Stimulated activated CD4-positive, alpha-beta T cell treated with anti-CD3 and anti-CD28 coated beads, Interleukin-1b, Interleukin-23, amount 100 ng/mL, for 4 hours (primary cell): ENCODE measurements at regions not wholly inside any gene's neighbourhood (a gene's known extent, or its start where the extent isn't known, plus 50 kb on each side); places are given as distances from the start of the nearest gene placed in this dataset.
"Not testable (repeated sequence)": the region's sequence is repeated elsewhere in the genome, so short reads cannot be mapped to it uniquely, and the experiment has no call there.

Experiments
- DNase-seq, 2 donors: peaks; one replicate each; pipeline ENCODE4 v3.0.0-alpha.2; 2020; ENCODE audit warnings: low read depth in 2 of 2

GRCh38 chr11:15300341-15300740 is 185.6 kb downstream of the INSC start:
- DNase-seq: no peak

GRCh38 chr11:15307619-15308024 is 192.9 kb downstream of the INSC start:
- no peak for DNase-seq

GRCh38 chr11:15308840-15309239 is 194.1 kb downstream of the INSC start:
- DNase-seq: no peak

- no peak for DNase-seq
Measured at GRCh38 chr11:15309296-15309695, 194.6 kb downstream of the INSC start.

GRCh38 chr11:15313862-15314261 is 199.1 kb downstream of the INSC start:
- DNase-seq: no peak

GRCh38 chr11:15318814-15319213 is 204.1 kb downstream of the INSC start:
- DNase-seq: no peak

- DNase-seq: no peak
Measured at GRCh38 chr11:15326520-15326919, 211.8 kb downstream of the INSC start.

- no peak for DNase-seq
Measured at GRCh38 chr11:15327786-15328231, 213.1 kb downstream of the INSC start.

- no peak for DNase-seq
Measured at GRCh38 chr11:15333407-15333806, 218.7 kb downstream of the INSC start.

GRCh38 chr11:15334766-15335165 is 220.0 kb downstream of the INSC start:
- DNase-seq: no peak

- no peak for DNase-seq
Measured at GRCh38 chr11:15336021-15336420, 221.3 kb downstream of the INSC start.

GRCh38 chr11:15339302-15339701 is 224.6 kb downstream of the INSC start:
- DNase-seq: no peak

GRCh38 chr11:15341587-15341986 is 226.9 kb downstream of the INSC start:
- DNase-seq: no peak

- no peak for DNase-seq
Measured at GRCh38 chr11:15342163-15342562, 227.4 kb downstream of the INSC start.

GRCh38 chr11:15346907-15347306 is 232.2 kb downstream of the INSC start:
- no peak for DNase-seq

- no peak for DNase-seq
Measured at GRCh38 chr11:15347969-15348734, 233.4 kb downstream of the INSC start.

- DNase-seq: no peak
Measured at GRCh38 chr11:15349413-15349812, 234.7 kb downstream of the INSC start.

GRCh38 chr11:15361316-15361715 is 246.6 kb downstream of the INSC start:
- no peak for DNase-seq

GRCh38 chr11:15365286-15365685 is 250.6 kb downstream of the INSC start:
- not testable (repeated sequence) for DNase-seq

- DNase-seq: no peak
Measured at GRCh38 chr11:15367695-15368094, 253.0 kb downstream of the INSC start.

- DNase-seq: no peak
Measured at GRCh38 chr11:15370495-15371147, 255.9 kb downstream of the INSC start.

GRCh38 chr11:15371533-15371932 is 256.8 kb downstream of the INSC start:
- no peak for DNase-seq

GRCh38 chr11:15374418-15374817 is 259.7 kb downstream of the INSC start:
- DNase-seq: no peak
